GM12892 (cell line): ENCODE measurements at regions not wholly inside any gene's neighbourhood (a gene's known extent, or its start where the extent isn't known, plus 50 kb on each side); places are given as distances from the start of the nearest gene placed in this dataset.

ENCODE experiments used
- DNase-seq: peaks from one replicate; pipeline ENCODE4 v3.0.0; 2011; ENCODE audit not compliant: insufficient read length
- FAIRE-seq: peaks from 2 replicates; lab custom pipeline; 2011; peaks lifted over from hg19 to GRCh38; lab: Jason Lieb, UNC
- POLR2A ChIP-seq: IDR thresholded peaks from 2 replicates; pipeline ENCODE4 v1.6.1; 2011; ENCODE audit warnings: low read depth, low read length, control low read depth
- POLR2AphosphoS5 ChIP-seq: IDR thresholded peaks from 2 replicates; pipeline ENCODE4 v1.6.1; 2011; ENCODE audit warnings: low read depth, low read length, control low read depth
- TAF1 ChIP-seq: IDR thresholded peaks from 2 replicates; pipeline ENCODE4 v1.6.1; 2011; ENCODE audit warnings: low read depth, mild to moderate bottlenecking, control low read depth, low read length, borderline replicate concordance

DNA sequence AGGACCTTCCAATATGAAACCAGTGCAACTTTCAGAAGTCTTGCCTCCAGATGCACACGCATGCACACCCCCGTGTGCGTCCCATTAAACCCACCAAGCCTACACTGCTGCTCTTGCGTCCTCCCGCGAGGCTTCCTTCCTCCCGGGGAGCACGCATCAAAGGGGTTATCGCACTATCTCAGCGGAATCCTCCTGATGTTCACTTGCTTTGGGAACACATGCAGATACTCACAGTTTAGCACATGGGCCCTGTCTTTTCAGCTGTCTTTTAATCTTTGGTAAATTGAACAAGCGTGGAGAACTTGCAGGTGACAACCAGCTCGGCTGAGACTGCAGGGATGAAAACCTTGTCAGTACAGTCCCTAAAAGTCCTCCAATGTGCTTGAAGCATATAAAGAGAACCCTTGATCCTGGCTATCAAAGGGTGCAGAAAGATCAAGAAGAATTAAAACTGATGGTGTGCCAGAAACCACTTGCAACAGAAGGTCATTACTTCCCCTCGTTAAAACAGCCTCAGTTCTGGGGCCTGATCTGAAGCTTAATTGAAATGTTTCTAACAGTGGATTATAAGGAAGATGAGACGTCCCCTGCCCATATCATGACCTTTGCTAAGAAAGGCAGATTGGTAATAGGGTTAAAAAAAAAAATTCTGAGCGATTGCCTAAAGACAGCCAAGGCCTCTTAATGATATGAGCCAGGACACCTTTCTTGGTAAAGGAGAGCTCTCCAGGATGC, 149.4 kb upstream of the LMO4 start:
- TF ChIP-seq POLR2AphosphoS5 = no peak
- no peak for TF ChIP-seq TAF1
- TF ChIP-seq POLR2A = no peak
- DNase-seq (no peak), FAIRE-seq (no peak)

DNA sequence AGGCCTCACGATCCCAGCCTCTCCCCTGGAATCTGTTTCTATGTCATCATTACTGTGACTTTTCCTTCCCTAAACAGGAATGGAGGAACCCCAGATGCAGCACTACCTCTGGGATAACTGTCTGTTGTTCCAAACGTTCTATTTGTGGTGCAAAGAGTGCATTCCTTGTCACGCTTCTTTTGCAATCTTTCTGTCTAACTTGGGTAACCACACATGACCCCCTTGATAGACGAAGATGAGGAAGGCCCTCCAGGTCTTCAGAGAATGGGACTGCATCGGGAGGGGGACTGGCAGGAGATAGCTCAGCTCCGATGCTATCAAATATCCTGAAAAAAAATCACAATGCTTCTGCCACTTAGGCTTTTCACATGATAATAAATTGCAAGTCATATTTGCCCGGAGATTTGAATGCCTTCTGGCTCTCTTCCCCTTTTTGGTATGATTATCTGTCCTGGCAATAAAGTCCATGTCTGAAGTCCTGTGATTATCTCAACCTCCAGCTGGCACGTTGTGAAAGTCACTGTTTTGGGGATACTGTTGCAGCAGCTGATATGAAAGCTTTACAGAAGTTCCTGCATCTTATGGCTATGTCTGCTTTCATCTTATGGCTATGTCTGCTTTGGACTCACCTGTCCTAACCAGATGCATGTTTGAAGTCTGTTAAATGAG, 148.7 kb upstream of the LMO4 start:
- TF ChIP-seq POLR2AphosphoS5 (no peak), TAF1 (no peak), POLR2A (no peak)
- no peak for FAIRE-seq
- no peak for DNase-seq

DNA sequence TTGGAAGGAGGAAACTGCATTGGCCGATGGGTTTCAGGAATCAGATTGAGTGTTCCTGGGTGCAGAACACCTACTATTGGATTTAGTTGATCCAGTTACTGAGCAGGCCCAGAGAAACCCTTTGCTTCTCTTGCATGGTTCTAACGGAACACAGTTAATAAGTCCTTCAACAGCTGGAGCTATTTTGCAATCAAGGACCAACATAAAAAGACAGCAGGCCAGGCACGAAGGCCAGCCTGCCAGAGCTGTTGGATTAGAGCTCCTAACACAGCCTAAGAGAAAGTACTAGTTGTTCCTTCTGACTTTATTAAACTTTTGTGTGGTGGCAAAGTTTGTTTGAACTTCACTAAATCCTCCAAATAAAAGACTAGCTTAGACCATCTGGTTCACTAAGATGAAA, 148.0 kb upstream of the LMO4 start:
- TF ChIP-seq TAF1 (no peak), POLR2A (no peak)
- no peak for FAIRE-seq

DNA sequence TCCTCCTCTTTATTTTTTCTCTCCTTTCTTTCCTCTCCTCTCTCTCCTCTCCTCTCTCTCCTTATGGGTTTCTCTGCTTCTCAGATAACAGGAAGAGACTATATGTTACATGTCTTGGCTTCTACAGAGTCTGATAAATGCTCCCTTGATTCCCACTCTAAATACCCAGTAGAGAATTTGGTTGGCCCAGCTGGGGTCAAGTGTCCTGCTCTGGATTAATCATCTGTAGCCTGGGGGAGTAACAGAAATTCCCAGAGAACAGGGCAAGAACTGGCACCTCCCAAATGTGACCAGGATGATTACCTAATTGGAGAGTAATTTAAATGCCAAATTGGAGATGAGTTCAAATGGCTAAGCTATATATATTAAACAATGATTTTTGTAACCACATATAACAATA, 146.1 kb upstream of the LMO4 start:
- DNase-seq (no peak), FAIRE-seq (no peak)
- TF ChIP-seq POLR2A (no peak), TAF1 (no peak), POLR2AphosphoS5 (no peak)

More for the DNA sequence above, 148.0 kb upstream of the LMO4 start:
- DNase-seq = no peak

DNA sequence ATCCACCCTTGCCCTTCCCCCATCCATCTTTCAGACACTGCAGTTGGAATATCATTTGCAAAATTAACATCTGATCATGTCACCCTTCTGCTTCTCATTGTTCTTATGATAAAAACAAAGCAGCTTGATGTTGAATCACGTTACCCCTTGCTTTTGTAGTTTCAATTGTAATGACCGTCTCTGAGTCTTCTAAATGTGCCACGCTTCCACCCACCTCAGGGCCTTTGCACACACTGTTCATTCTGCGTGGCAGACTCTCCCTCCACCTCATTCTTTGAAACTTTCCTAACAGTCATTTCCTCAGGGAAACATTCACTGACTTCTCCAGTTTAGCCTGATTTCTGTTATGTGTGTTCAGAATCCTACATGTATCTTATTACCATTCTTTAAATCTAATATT, 143.6 kb upstream of the LMO4 start:
- FAIRE-seq (no peak), DNase-seq (no peak)
- TF ChIP-seq POLR2AphosphoS5 = no peak
- TF ChIP-seq TAF1 = no peak
- TF ChIP-seq POLR2A = no peak

DNA sequence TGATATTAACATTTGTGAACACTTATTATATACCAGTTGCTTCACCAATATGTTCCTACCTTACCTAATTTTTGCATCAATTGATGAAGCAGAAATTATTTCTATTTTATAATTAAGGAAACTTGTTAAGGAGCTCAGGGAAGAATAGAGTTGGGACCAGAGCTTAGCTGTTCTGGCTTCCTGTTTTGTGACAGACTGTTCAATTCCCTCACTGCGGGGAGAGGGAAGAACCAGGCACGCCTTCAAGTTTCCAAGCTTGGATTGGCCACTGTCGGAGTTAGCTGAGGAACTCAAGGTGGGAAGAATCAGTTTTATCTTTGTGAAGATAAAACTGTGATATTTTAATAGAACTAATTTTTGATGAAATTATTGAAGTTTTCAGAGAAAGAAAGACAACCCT, 142.3 kb upstream of the LMO4 start:
- TF ChIP-seq TAF1 = no peak
- no peak for TF ChIP-seq POLR2AphosphoS5
- TF ChIP-seq POLR2A = no peak
- DNase-seq = no peak
- FAIRE-seq = no peak

DNA sequence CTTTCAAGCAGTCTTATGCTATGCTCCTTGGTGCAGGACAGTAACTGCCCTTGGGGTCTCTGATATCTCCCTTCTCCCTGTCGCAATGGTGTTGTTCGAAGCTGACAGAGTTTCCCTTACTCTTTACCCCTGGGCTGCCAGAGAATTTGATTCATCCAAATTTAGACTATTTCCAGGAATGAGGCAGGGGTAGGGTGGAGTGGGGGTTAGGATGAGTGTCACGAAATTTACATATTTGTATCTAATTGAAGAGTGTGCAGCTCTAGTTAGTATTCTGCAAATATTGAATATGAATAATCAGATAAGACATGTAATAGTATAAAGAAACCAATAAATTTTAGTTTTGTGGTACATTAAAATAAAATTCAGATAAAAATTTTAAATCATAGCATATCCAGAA, 140.0 kb upstream of the LMO4 start:
- FAIRE-seq (no peak), DNase-seq (no peak)
- no peak for TF ChIP-seq TAF1
- TF ChIP-seq POLR2A = no peak
- TF ChIP-seq POLR2AphosphoS5 = no peak

DNA sequence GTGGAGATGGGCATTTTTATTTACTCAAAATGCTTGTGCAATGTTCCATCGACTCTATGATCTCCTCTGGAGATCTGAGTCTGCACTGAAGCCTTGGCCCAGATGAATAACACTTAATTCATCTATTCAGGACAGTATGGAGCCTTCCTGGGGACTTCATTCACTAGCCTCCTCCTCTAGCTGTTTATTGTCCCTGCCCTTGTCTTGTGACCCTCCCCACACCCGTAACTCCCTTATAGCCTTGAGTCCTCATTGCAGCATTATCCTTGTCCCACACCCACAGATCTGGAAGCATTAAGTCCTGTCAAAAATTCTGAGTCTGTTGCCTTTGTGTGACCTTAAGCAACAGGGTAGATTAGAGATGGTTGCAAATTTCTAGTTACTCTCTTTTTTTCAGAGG, 138.3 kb upstream of the LMO4 start:
- FAIRE-seq = no peak
- no peak for DNase-seq
- TF ChIP-seq POLR2A = no peak
- TF ChIP-seq TAF1 = no peak
- no peak for TF ChIP-seq POLR2AphosphoS5

DNA sequence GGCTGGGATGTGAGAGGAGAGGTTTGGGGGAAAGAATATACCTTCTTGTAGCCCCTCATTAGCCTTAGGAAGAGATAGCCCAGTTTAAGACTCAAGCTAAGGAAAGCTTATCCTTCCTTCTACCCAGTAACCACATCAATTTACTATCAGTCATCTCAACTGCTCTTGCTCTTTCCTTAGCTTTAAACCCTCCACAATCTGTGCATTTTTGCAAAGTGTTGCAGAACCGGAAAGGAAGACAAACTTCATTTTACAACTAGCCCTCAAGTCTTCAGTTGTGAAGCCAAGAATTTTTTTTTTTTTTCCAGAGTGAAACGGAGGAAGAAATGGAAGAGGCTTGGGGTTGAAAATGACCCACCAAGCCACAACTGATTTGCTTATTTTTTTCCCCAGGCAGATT, 137.0 kb upstream of the LMO4 start:
- TF ChIP-seq POLR2AphosphoS5 = no peak
- TF ChIP-seq TAF1 = no peak
- TF ChIP-seq POLR2A = no peak
- DNase-seq = no peak
- no peak for FAIRE-seq

DNA sequence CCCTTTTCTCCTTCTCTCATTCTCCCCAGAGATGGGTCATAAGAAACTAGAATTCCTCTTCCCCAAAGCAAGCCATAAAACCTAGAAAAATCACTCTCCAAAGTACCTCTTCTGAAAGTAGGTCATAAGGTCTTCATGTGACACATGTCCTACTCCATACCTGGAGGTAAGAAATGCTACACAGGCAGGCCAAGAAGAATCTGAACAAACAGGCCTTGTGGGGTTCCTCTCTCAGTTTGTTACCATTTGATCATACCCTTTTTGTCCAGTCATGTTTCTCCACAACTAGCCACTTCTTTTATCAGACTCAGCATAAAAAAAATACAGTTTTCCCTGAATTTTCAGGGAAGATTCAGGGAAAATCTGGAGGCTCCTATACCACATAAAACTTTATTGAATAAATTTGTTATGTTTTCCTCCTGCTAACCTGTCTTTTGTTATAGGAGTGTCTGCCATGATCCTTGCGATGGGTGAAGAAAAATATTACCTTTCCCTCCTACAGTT, 134.4 kb upstream of the LMO4 start:
- no peak for DNase-seq
- TF ChIP-seq POLR2AphosphoS5 (no peak), TAF1 (no peak), POLR2A (no peak)
- FAIRE-seq = no peak

DNA sequence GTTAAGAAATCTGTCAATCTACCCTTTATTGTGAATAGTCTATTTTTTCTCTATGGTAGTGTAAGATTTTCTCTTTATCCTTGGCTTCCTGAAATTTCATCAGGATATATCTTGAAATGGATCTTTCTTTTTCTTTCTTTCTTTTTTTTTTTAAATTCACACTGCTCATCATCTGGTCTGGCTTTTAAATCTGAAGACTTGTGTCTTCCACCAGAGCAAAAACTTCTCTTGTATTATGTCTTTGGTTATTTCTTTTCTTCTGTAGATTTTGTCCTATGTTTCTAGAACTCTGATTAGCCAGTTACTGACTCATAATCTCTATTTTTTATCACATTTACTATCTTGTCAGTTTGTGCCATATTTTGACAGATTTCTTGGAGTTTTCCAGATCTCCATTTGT, 133.8 kb upstream of the LMO4 start:
- FAIRE-seq (no peak), DNase-seq (no peak)
- TF ChIP-seq POLR2A (no peak), TAF1 (no peak), POLR2AphosphoS5 (no peak)

DNA sequence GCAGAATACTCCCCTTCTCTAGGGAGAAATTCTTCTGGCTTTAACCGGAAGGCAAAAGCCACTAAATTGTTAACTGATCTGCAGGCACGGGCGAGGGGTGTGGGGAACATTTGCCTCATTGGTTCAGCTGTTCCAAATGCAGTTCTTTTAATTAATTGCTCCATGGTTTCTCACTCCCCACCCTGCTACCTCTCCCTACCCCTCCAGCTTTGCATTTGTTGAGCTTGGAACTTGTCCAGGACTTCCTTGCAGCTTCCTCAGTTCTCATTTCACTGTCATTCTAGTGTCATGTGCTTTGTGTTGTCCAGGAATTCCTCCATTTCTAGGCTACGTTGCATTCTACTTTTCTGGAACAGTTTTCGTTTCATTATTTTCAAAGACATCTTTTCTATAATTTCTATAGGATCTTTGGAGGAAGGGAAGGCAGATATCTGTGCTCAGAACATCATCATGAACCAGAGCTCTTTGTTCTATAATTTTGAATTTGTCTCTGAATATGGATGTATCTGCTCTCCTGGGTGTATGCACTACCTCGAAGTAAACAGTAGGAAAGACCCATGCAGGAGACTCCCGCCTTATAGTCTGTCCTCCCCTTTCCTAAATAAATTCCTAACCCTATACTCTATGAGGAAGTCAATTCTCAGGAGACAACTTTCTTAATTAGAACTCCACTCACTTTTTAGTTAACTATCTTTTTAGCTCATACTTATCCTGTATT, 132.4 kb upstream of the LMO4 start:
- FAIRE-seq (no peak), DNase-seq (no peak)
- no peak for TF ChIP-seq TAF1
- TF ChIP-seq POLR2AphosphoS5 = no peak
- no peak for TF ChIP-seq POLR2A
